Spleen (tissue), 7 donors: ENCODE measurements at regions not wholly inside any gene's neighbourhood (a gene's known extent, or its start where the extent isn't known, plus 50 kb on each side); places are given as distances from the start of the nearest gene placed in this dataset.

ENCODE experiments used
- CTCF ChIP-seq, 11 experiments: fragments of 200-600 bp in 7 of 11; fragments of 450-650 bp in 4 of 11; sonication (generic) in 4 of 11; IDR thresholded peaks in 8 of 11; conservative IDR thresholded peaks in 3 of 11; 1 replicate in 7 of 11; 2 replicates in 4 of 11; pipeline versions ENCODE4 v1.4.0 to v1.8.0; 2016 to 2021; ENCODE audit warnings: antibody characterized with exemption in 11 of 11, inconsistent platforms in 4 of 11, mild to moderate bottlenecking in 1 of 11
- POLR2A ChIP-seq, 3 donors: fragments of 450-650 bp; IDR thresholded peaks; one replicate each; pipeline ENCODE4 v1.5.1; 2017; ENCODE audit warnings: antibody characterized with exemption in 3 of 3, mild to moderate bottlenecking in 1 of 3
- donor health status: DM: no; HTN: no; CAD: no; lungs with moderate emphysema.
- donor health status: DM: no; HTN: no; CAD: no.
- donor health status: DM: no; HTN: no; CAD: no.

GRCh38 chr6:88359530-88360202 is 193.5 kb upstream of the CNR1 start:
- TF ChIP-seq CTCF (IDR thresholded peaks at IDR 0.05 in 8 of 11, conservative IDR thresholded peaks at IDR 0.05 in 3 of 11) (no peak), POLR2A (IDR thresholded peaks at IDR 0.05) (no peak)
